NOMO-1 treated with dmso at 0.1 percent for 144 hours (cell line): ENCODE measurements at regions not wholly inside any gene's neighbourhood (a gene's known extent, or its start where the extent isn't known, plus 50 kb on each side); places are given as distances from the start of the nearest gene placed in this dataset.

Experiments used
- DNase-seq: peaks from one replicate; lab custom pipeline; 2025; ENCODE audit not compliant: unreplicated experiment; lab: John Stamatoyannopoulos, UW

- no peak for DNase-seq
Measured at GRCh38 chrX:20884565-20884964, 489.7 kb upstream of the CNKSR2 start.

GRCh38 chrX:20863649-20864048 lies 510.6 kb upstream of the CNKSR2 start:
- no peak for DNase-seq

GRCh38 chrX:20861113-20861512 lies 513.1 kb upstream of the CNKSR2 start:
- no peak for DNase-seq

- DNase-seq = no peak
Measured at GRCh38 chrX:20857746-20858145, 516.5 kb upstream of the CNKSR2 start.

GRCh38 chrX:20838477-20838876 lies 535.7 kb upstream of the CNKSR2 start:
- no peak for DNase-seq

GRCh38 chrX:20829665-20830491 lies 544.3 kb upstream of the CNKSR2 start:
- peak; percentile 23 for DNase-seq

GRCh38 chrX:20825984-20826383 lies 548.2 kb upstream of the CNKSR2 start:
- DNase-seq = no peak

GRCh38 chrX:20803971-20804370 lies 537.3 kb upstream of the RPS6KA3 start:
- DNase-seq = no peak

- DNase-seq = no peak
Measured at GRCh38 chrX:20802036-20802435, 535.3 kb upstream of the RPS6KA3 start.

GRCh38 chrX:20796450-20796849 lies 529.7 kb upstream of the RPS6KA3 start:
- no peak for DNase-seq

GRCh38 chrX:20789103-20789502 lies 522.4 kb upstream of the RPS6KA3 start:
- DNase-seq = no peak

- DNase-seq = no peak
Measured at GRCh38 chrX:20767346-20767745, 500.6 kb upstream of the RPS6KA3 start.

GRCh38 chrX:20756585-20756984 lies 489.9 kb upstream of the RPS6KA3 start:
- DNase-seq = no peak

- no peak for DNase-seq
Measured at GRCh38 chrX:20753076-20753475, 486.4 kb upstream of the RPS6KA3 start.

- no peak for DNase-seq
Measured at GRCh38 chrX:20746690-20747089, 480.0 kb upstream of the RPS6KA3 start.

- DNase-seq = no peak
Measured at GRCh38 chrX:20743046-20743445, 476.3 kb upstream of the RPS6KA3 start.

GRCh38 chrX:20742106-20742505 lies 475.4 kb upstream of the RPS6KA3 start:
- no peak for DNase-seq

GRCh38 chrX:20740443-20740842 lies 473.7 kb upstream of the RPS6KA3 start:
- no peak for DNase-seq

- no peak for DNase-seq
Measured at GRCh38 chrX:20739038-20739745, 472.5 kb upstream of the RPS6KA3 start.

GRCh38 chrX:20729416-20729815 lies 462.7 kb upstream of the RPS6KA3 start:
- no peak for DNase-seq

GRCh38 chrX:20727447-20727846 lies 460.7 kb upstream of the RPS6KA3 start:
- DNase-seq = no peak

- no peak for DNase-seq
Measured at GRCh38 chrX:20720954-20721626, 454.4 kb upstream of the RPS6KA3 start.
